Keratinocyte (primary cell): ENCODE measurements at regions not wholly inside any gene's neighbourhood (a gene's known extent, or its start where the extent isn't known, plus 50 kb on each side); places are given as distances from the start of the nearest gene placed in this dataset.

Experiments
- DNase-seq: peaks from one replicate; pipeline ENCODE4 v3.0.0-alpha.2; 2011; ENCODE audit warnings: low read depth, missing footprints, low spot score
- FAIRE-seq: peaks from 2 replicates; lab custom pipeline; 2011; peaks lifted over from hg19 to GRCh38; lab: Jason Lieb, UNC
- H2AFZ ChIP-seq: 2 replicates; pipeline ENCODE4 v1.6.0; 2012; ENCODE audit warnings: low read length, control low read depth, inconsistent platforms; ENCODE audit not compliant: control insufficient read depth
- H3K27ac ChIP-seq: 2 replicates; pipeline ENCODE4 v1.5.1; 2011; ENCODE audit warnings: low read length; ENCODE audit not compliant: control insufficient read depth, insufficient read depth
- H3K27me3 ChIP-seq: 3 replicates; pipeline ENCODE4 v1.6.0; 2011; ENCODE audit warnings: low read length; ENCODE audit not compliant: control insufficient read depth, insufficient read depth; ENCODE audit errors: extremely low read depth
- H3K36me3 ChIP-seq, 2 experiments: 2 replicates in 1 of 2; 3 replicates in 1 of 2; pipeline ENCODE4 v1.5.1; 2011; ENCODE audit warnings: low read length in 2 of 2, mild to moderate bottlenecking in 1 of 2; ENCODE audit not compliant: control insufficient read depth in 2 of 2, insufficient read depth in 2 of 2; ENCODE audit errors: extremely low read depth in 1 of 2
- H3K4me1 ChIP-seq: 3 replicates; pipeline ENCODE4 v1.5.1; 2011; ENCODE audit warnings: low read length; ENCODE audit not compliant: control insufficient read depth, insufficient read depth; ENCODE audit errors: extremely low read depth
- H3K4me2 ChIP-seq: 3 replicates; pipeline ENCODE4 v1.6.0; 2011; ENCODE audit warnings: low read depth, low read length; ENCODE audit not compliant: control insufficient read depth, insufficient read depth; ENCODE audit errors: extremely low read depth
- H3K4me3 ChIP-seq, 3 experiments: fragments of 200-600 bp in 1 of 3; sonication (generic) in 1 of 3; 2 replicates in 2 of 3; 3 replicates in 1 of 3; pipeline ENCODE4 v1.5.1; 2011 to 2016; ENCODE audit warnings: low read length in 3 of 3, mild to moderate bottlenecking in 3 of 3, control low read depth in 2 of 3, inconsistent platforms in 1 of 3, low read depth in 1 of 3, mixed read lengths in 1 of 3, mixed run types in 1 of 3, moderate library complexity in 1 of 3; ENCODE audit not compliant: control insufficient read depth in 2 of 3, insufficient read depth in 2 of 3; ENCODE audit errors: extremely low read depth in 1 of 3
- H3K79me2 ChIP-seq: 2 replicates; pipeline ENCODE4 v1.6.0; 2012; ENCODE audit warnings: low read length; ENCODE audit not compliant: control insufficient read depth, insufficient read depth
- H3K9ac ChIP-seq: 3 replicates; pipeline ENCODE4 v1.6.0; 2011; ENCODE audit warnings: low read length; ENCODE audit not compliant: control insufficient read depth, insufficient read depth; ENCODE audit errors: extremely low read depth
- H3K9me1 ChIP-seq: 3 replicates; pipeline ENCODE4 v1.6.0; 2011; ENCODE audit warnings: low read length; ENCODE audit not compliant: control insufficient read depth, insufficient read depth; ENCODE audit errors: extremely low read depth
- H3K9me3 ChIP-seq: 2 replicates; pipeline ENCODE4 v1.5.1; 2012; ENCODE audit warnings: low read depth, low read length; ENCODE audit not compliant: control insufficient read depth
- H4K20me1 ChIP-seq: 3 replicates; pipeline ENCODE4 v1.6.0; 2011; ENCODE audit warnings: low read length; ENCODE audit not compliant: control insufficient read depth, insufficient read depth; ENCODE audit errors: extremely low read depth
- CTCF ChIP-seq, 3 experiments: IDR thresholded peaks in 1 of 3; conservative IDR thresholded peaks in 1 of 3; optimal IDR thresholded peaks in 1 of 3; 2 replicates in 2 of 3; 3 replicates in 1 of 3; pipeline versions ENCODE3 to v1.5.1; 2011; ENCODE audit warnings: low read length in 3 of 3, mild to moderate bottlenecking in 3 of 3, moderate library complexity in 2 of 3, control low read depth in 1 of 3, inconsistent platforms in 1 of 3; ENCODE audit not compliant: insufficient read depth in 2 of 3; ENCODE audit errors: extremely low read depth in 1 of 3
- EZH2 ChIP-seq: IDR thresholded peaks from one replicate; pipeline ENCODE4 v1.6.1; 2012; ENCODE audit warnings: inconsistent platforms, mild to moderate bottlenecking, low read length, moderate library complexity
- dilution Hi-C: fragments of 300-500 bp; cut with MboI; formaldehyde crosslinking; loops from one replicate; pipeline ENCODE4 v1.7.0; 2020; ENCODE audit warnings: low sequenced_read_pairs; ENCODE audit not compliant: extremely low pct_ligation_motif_present

GRCh38 chr5:112671687-112672086 lies 66.0 kb upstream of the APC start:
- Histone ChIP-seq H4K20me1 (no peaks in the 10 kb centered on the region), H3K36me3 (no peaks in the 10 kb centered on the region), H3K79me2 (no peaks in the 10 kb centered on the region), H3K4me2 (no peak overlapping the region), H3K9ac (no peak overlapping the region), H3K27me3 (no peaks in the 10 kb centered on the region), H2AFZ (no peak overlapping the region), H3K27ac (no peak overlapping the region), H3K4me1 (no peaks in the 10 kb centered on the region), H3K4me3 (no peak overlapping the region), H3K9me1 (no peaks in the 10 kb centered on the region), H3K9me3 (no peaks in the 10 kb centered on the region)
- FAIRE-seq (no peak), DNase-seq (no peak)
- no peak for TF ChIP-seq EZH2
- no peak for TF ChIP-seq CTCF (optimal IDR thresholded peaks at IDR 0.05 in 1 of 3, IDR thresholded peaks at IDR 0.05 in 1 of 3, conservative IDR thresholded peaks at IDR 0.05 in 1 of 3; ENCODE audit: extremely low read depth in 1 of 3, insufficient read depth in 2 of 3, low read length in 3 of 3)
- dilution Hi-C loops: no loop called here

GRCh38 chr5:112681481-112681908 lies 56.2 kb upstream of the APC start:
- no peaks in the 10 kb centered on the region for H3K36me3 ChIP-seq
- no peak overlapping the region for H2AFZ ChIP-seq
- H3K4me2 ChIP-seq: no peak overlapping the region
- DNase-seq (no peak), FAIRE-seq (no peak)
- dilution Hi-C loops: no loop called here
- H3K4me3 ChIP-seq: no peak overlapping the region
- no peaks in the 10 kb centered on the region for H3K79me2 ChIP-seq
- TF ChIP-seq EZH2: no peak
- no peak for TF ChIP-seq CTCF (optimal IDR thresholded peaks at IDR 0.05 in 1 of 3, IDR thresholded peaks at IDR 0.05 in 1 of 3, conservative IDR thresholded peaks at IDR 0.05 in 1 of 3; ENCODE audit: extremely low read depth in 1 of 3, insufficient read depth in 2 of 3, low read length in 3 of 3)
- no peaks in the 10 kb centered on the region for H4K20me1 ChIP-seq
- no peaks in the 10 kb centered on the region for H3K27me3 ChIP-seq
- H3K9me3 ChIP-seq: no peaks in the 10 kb centered on the region
- H3K9me1 ChIP-seq: no peaks in the 10 kb centered on the region
- H3K4me1 ChIP-seq: no peaks in the 10 kb centered on the region
- H3K27ac ChIP-seq: no peak overlapping the region
- H3K9ac ChIP-seq: no peak overlapping the region
